HG03378 (cell line): ENCODE measurements at regions not wholly inside any gene's neighbourhood (a gene's known extent, or its start where the extent isn't known, plus 50 kb on each side); places are given as distances from the start of the nearest gene placed in this dataset.

ENCODE experiments used
- ATAC-seq: cut with Tn5 transposase; IDR thresholded peaks from one replicate; pipeline ENCODE4 v1.9.1; 2021; ENCODE audit warnings: mild to moderate bottlenecking, moderate library complexity; ENCODE audit not compliant: unreplicated experiment

DNA sequence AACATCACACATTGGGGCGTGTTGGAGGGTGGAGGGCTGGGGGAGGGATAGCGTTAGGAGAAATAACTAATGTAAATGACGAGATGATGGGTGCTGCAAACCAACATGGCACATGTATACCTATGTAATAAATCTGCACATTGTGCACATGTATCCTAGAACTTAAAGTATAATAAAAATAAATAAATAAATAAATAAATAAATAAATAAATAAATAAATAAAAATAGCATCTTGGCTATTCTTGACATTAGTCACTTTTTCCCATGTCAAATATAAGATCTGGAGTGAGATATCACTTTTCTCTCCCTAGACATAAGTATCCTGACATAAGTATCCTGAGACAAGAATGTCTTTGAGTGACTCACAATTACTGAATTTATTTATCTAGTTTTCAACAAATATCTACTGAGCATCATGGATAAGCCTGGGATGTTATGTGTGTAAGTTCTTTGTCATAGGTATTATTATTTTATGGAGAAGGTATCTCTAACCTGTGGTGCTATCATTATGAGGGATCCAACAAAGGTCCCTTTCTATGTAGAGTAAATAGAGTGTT is 691.3 kb downstream of the SORCS1 start:
- no peak for ATAC-seq

DNA sequence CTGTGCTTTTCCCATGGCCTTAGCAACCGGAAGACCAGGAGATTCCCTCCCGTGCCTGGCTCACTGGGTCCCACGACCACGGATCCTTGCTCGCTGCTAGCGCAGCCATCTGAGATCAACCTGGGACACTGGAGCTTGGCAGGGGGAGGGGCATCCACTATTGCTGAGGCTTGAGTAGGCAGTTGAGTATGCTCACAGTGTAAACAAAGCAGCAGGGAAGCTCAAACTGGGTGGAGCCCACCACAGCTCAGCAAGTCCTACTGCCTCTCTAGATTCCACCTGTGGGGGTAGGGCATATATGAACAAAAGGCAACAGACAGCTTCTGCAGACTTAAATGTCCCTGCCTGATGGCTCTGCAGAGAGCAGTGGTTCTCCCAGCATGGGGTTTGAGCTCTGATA is 697.0 kb downstream of the SORCS1 start:
- no peak for ATAC-seq

DNA sequence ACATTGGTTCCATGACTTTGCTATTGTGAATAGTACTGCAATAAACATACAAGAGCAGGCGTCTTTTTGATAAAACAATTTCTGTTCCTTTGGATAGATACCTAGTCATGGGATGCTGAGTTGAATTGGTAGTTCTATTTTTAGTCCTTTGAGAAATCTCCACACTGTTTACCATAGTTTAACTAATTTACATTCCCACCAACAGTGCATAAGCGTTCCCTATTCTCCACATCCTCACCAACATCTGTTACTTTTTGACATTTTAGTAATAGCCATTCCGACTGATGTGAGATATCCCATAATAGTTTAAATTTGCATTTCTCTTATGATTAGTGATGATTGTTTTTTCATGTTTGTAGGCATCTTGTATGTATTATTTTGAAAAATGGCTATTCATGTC is 707.0 kb downstream of the SORCS1 start:
- no peak for ATAC-seq

DNA sequence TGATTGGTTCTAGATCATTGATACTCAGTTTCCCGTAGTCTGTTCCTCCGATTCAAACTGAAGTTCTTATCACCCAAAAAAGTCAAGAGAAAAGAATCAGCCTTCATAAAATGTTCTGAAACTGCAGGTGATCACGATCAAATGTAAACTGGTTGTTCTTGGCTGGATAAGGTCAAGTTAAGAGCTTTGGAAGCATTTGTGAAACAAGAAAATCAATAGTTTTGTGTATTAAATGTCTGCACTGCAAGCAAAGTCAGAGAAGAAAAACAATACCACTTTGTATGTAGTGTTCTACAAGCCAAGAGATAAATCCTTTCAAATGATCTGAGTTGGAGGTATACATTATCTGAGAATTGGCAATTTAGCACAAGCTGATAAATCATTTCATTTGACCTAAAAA is 710.3 kb downstream of the SORCS1 start:
- ATAC-seq, result no peak

DNA sequence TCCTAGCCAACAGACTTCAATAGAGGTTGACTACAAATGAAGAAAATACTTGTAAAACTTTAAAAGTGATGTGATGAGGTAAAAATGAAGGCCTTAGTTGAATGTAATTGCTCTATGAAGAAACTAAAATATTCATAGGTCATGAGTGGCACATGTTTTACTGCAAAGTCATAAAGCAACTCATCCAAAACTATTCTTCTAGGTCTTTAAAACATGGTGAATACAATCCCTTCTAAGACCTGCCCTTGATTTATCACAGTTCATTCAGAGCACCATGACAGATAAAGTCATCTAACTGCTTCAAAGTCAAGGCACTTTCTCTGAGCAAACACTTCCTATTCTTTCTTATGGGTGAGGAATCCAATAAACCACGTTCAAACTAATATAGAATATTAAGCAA is 713.5 kb downstream of the SORCS1 start:
- ATAC-seq, result no peak

DNA sequence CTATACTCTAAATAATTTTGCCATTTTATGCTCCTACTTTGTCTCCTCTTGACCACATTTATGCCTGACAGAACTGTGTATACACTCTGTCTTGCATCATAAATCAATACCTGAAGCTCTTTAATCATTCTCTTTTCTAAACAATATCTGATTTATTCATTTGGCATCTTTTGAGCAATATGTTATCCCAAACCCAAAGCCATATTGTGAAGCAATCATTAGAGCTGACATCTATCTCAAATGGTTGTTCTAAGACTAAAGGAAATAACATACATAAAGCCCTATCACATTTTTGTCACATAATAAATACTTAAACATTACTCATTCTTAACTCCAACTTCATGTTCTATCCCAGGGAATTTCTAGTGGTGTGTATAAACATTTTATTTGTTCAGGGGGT is 717.6 kb downstream of the SORCS1 start:
- no peak for ATAC-seq

DNA sequence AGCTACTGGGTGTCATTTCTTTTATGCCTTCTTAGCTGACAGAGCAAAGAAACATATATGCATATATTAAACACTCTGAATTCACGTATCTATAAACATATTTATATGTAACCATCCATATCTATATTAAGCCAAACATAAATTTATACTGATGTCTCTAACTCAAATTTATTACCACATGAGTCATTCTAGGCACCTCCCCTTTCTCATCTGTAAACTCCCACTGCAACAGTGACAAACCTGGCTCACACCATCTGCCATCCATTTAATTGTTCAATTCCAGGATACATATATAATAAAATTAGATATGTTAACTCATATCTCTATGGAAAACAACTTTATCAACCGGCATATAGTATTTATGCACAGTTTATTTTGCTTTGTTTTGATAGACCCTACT is 722.3 kb downstream of the SORCS1 start:
- no peak for ATAC-seq

DNA sequence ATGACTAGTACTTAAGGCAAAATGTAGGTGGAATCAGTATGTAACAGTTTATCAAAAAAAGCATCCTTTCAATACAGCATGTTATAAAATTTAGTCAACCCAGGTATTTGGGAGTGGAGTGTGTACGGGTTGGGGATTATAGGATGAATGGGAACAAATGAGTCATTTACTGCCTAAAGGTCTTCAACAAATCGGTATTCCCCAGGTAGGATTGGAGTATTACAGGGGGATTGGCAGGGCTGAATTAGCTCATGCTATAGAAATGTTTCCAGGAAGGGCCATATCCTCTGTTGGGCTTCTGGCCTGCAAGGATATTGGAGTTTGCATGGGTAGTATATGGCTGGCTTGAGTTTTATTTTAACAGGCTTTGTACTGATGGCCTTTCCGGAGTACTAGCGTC is 723.7 kb downstream of the SORCS1 start:
- ATAC-seq, result no peak

DNA sequence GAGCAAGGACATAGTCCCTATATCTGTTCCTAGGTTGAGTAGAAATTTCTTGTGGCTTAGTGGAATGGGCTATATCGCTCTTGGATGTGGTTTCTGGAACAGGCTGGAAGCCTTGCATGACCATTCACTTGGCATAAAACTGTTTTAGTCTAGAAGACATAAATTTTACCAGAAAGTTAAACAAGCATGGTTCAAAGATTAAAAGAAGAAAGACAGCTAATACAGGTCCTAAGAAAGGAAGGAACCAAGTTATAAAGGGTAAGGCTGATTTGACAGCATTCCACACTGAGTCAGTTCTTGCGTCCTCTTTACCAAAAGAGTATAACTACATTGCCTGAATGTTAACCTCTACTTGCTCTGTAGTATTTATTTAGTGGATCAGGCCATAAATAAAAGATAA is 724.2 kb downstream of the SORCS1 start:
- no peak for ATAC-seq

DNA sequence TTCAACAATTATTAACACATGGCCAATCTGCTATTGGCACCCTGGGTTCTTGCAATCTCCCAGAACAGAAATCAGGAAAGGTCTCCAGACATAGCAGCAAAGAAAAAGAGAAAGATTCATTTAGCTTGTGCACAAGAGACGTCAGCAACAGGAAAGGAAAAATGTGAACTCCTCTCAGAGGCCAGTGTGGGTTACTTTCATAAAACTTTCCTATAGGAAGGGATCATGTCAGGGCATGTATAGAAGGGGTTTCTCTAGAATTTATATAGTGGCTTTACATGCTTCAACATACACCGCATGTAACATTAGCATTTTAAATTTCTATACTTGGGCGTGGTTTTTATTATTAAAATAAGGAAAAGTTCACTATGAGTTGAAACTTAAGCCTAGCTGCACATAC is 725.1 kb downstream of the SORCS1 start:
- ATAC-seq, result no peak

DNA sequence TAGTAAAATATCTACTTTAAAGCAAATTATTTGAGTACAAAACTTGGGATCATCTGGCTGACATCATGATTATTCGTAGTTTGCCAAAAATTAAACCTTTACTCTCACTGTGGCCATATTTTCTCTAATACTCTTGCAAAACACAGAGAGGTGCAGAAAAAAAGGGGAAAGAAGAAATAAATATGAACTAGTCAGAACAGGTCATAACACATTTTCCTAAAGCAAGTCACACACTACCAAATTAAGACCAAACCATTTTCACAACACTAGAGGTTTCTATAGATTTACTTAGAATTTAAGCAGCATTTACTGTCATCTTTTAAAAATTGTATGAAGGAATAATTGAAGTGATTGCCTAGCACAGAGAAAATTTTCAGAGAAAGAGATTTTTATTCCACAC is 726.1 kb downstream of the SORCS1 start:
- ATAC-seq, result no peak

DNA sequence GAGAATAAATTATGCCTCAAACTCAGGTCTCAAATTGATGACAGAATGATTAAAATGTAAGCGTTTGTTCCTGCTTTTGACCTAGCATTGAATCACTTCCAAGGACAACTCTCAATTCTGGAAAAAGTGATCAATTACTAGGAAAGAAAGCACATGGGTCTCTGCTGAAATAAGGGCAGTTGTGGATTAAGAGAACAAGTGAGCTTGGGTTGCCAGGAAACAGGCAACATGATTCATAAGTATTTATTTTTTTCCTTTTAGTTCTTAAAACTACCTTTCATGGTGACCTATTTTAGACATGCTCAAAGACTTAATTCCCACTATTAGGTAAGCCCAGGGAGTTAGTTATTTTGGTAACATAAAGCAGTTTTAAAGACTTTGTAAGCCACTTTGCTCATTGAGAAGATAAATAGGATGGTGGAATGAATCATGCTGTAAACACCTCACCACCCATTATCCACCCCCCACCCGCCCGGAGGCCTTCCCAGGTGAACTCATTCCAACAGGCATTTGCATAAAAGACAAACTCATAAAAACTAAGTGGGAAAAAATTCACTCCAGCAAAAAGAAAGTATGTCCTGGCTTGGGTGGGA is 728.3 kb downstream of the SORCS1 start:
- no peak for ATAC-seq

DNA sequence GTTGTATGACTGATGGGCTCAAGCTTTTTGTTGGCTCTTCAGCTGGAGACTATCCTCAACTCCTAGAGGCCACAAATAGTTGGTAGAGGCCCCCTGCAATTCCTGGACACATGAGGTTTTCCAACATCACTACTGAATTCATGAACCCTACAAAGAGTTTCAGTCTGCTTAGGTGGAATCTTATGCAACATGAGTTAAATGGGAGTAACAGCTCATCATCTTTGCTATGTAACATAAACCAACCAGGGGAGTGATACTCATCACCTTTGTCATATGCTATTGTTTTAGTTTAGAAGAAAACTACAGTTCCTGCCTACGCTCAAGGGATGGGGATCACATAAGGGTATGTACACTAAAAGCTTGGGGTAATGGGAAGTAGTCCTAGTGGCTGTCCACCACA is 729.4 kb downstream of the SORCS1 start:
- ATAC-seq, result no peak

DNA sequence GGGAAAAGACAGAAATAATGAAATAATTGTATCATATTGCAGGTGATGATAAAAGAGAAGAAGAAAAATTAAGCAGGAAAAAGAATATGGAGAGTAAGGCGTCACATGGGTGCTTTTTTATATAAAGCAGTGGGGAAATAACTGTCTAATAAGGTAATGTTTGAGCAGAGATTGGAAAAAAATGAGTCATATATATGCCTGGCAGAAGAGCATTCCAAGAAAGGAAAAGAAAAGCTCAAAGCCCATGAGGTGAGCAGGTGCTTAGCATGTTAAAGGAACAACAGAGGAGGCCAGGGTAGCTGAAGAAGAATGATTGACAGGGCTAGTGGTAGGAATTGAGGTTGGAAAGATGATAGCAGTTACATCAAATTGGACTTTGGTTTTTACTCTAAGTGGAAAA is 739.5 kb downstream of the SORCS1 start:
- no peak for ATAC-seq

DNA sequence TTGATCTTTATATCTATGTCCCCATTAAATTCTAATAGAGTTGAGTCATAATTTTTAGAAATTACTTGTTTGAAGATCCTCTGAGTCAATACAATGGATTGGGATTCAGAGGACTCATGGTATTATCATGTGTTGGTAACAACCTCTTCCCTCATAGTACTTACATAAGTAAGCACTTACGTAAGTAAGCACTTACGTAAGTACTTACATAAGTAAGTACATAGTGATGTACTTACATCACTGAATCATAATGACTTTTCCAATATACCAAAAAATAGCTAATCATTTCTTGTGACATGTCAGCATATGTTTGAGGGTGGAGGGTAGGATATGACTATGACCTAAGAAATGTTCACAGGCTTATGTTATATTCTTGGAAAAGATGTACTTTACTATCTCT is 740.5 kb downstream of the SORCS1 start:
- ATAC-seq, result no peak

DNA sequence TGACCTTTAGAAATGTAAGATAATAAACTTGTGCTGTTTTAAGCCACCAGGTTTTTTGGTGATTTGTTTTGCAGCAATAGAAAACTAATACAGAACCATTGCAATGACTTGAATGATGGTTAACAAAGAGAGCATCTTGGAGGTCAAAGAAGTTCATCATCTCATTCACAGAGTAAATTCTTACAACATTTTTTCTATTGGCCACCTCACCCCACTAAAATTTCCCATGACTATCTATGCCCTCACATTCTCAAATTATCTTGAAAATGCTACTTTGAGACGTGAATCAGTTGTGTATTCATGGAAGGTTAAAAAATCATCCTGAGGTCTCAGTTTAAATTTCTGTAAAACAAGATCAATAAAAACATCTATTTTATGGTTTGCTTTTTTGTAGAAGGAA is 754.2 kb downstream of the SORCS1 start:
- ATAC-seq, result no peak

DNA sequence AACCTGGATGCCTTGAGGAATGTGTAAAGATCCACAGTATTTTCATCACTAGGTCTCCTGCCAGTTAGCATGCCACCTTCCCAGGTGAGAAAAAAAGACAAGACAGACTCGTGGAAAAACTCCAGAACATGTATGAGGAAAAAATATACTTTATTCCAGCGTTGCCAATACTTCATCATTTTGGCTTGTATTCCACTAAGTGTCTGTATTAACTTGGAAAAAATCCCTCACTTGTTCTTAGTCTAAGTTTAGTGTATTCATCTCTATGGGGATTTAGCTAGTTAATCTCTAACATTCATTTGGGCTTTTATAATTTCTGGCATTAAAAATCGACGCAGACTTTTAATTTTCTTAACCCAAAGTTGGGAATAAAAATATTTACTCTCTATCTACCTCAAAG is 759.4 kb downstream of the SORCS1 start:
- ATAC-seq, result no peak

DNA sequence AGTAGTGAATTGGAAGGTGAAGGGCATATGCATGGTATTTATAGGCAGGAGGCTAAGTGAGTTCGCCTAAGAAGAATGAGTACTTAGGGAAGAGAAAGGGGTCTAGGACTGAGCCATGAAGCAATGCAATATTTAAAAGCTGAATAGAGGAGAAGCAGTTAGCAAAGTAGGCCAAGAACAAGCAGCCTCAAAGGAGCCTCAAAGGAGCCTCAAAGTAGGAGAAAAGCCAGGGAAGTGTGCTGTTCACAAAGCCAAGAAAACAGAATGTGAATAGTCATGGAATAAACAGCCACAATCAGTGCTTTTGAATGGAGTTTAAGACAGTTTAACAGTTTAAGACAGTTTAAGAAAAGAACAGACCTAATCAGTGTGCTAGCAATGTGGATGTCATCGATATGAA is 762.0 kb downstream of the SORCS1 start:
- ATAC-seq, result no peak

DNA sequence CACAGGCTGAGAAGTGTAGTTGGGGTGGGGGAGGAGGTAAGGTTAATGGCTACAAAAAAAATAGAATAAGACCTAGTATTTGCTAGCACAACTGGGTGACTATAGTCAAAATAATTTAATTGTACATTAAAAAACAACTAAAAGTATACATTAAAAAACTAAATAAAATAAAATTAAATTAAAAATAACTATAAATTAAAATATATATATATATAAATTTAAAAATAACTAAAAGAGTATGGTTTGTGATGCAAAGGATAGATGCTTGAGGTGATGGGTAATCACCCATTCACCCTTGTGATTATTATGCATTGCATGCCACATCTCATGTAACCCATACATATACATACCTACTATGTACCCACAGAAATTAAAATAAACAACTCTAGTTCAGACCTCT is 762.5 kb downstream of the SORCS1 start:
- no peak for ATAC-seq

DNA sequence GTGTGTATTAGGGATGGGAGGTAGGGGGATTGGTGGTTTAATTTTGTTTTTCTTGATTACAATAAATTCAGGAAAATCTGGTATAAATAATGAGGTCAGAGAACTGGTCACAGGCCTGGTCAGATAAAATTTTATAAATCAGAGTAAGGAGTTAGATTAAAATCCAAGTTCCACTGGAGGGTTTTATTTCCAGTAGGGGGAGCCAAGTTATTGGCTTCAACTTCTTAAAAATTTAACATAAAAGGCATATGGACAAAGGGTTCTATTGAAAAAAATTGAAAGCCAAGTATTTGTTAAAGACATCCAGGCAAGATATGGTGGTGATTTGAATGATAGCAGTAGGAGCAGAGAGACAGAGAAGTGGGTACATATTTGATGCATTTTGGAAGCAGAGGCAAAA is 763.3 kb downstream of the SORCS1 start:
- no peak for ATAC-seq

DNA sequence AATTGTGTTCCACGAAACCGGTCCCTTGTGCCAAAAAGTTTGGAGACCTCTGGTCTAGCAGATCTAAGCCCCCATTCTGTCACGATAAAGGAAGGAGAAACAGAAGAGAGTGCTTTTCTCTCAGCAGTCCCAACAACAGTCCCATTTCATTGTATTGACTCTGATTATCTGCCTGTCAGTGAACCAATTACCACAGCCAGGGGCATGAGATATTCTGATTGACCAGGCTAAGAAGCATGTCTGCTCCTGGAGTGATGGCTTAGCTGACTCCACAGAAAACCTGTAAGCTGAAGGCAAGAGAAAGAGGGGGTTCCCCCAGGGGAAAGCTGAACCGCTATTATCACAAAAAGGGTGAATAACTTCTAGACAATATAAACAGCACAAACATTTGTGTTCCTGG is 765.4 kb downstream of the SORCS1 start:
- ATAC-seq, result no peak

DNA sequence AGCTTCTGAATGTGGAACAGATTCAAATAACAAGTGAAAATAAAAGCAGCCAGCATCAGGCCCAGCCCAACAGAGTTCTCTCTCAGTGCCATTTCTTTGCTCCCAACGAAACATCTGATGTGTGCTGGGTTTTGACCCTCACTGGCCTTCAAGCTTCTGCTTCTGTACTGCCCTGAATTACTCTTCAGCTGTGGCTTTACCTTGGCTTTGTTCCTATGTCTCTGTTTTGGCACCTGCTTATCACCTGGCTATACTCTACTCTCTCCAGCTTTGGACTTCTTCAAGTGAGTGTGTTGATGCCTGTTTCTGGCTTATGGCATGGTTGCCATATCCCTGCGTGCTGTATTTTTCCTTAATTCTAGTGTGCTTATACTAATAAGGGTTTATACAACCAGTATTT is 768.3 kb downstream of the SORCS1 start:
- no peak for ATAC-seq

DNA sequence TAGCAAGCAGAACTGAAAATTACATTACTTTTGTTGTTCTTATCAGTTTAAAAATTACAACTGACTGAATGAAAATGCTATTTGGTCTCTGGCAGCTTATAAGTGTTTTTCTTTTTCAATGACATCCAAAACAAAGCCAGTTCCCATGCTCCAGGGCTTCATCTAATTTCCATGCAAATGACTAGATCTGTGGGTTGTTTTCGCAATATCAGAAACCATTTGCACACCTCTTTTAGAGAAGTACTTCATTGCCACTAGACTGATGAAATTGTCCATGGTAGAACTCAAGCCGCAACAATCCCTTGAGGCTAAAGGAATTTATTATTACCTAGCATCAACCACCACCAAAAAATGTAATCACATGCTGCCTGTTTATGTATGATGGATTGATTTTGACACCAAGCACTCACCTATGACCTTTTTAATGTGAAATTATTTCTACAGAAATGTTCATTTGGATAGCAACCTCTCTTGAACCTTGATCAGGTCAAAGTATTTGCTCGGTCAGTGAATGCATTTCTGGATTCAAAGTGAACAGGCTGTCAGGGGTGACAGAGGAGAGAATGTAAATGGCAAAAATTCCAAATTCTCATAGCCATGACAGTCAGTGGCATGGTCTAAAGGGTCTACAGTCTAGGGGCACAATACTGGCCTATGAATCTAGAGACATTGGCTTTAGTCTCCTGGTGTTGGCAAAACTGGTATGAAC is 769.3 kb downstream of the SORCS1 start:
- ATAC-seq, result no peak
